Liver (tissue), 8 donors: ENCODE measurements at regions not wholly inside any gene's neighbourhood (a gene's known extent, or its start where the extent isn't known, plus 50 kb on each side); places are given as distances from the start of the nearest gene placed in this dataset.

Experiments used
- DNase-seq: peaks from one replicate; pipeline ENCODE4 v3.0.0-alpha.2; 2017; ENCODE audit warnings: low spot score
- H3K27ac ChIP-seq, 2 donors: one replicate each; pipeline ENCODE4 v1.7.0; 2013; ENCODE audit warnings: inconsistent platforms in 2 of 2, low read length in 2 of 2, control low read depth in 1 of 2, low read depth in 1 of 2, mild to moderate bottlenecking in 1 of 2
- H3K27me3 ChIP-seq, 4 donors: one replicate each; pipeline versions ENCODE4 v1.6.1 to v1.7.0; 2013; ENCODE audit warnings: low read length in 3 of 4, inconsistent platforms in 1 of 4, mild to moderate bottlenecking in 1 of 4, moderate library complexity in 1 of 4; ENCODE audit not compliant: control insufficient read depth in 4 of 4, insufficient read depth in 4 of 4
- H3K36me3 ChIP-seq, 4 donors: one replicate each; pipeline versions ENCODE4 v1.6.1 to v1.7.0; 2013; ENCODE audit warnings: low read length in 3 of 4, mild to moderate bottlenecking in 3 of 4, low read depth in 1 of 4, moderate library complexity in 1 of 4; ENCODE audit not compliant: control insufficient read depth in 4 of 4, insufficient read depth in 3 of 4
- H3K4me1 ChIP-seq, 4 donors: one replicate each; pipeline versions ENCODE4 v1.6.1 to v1.7.0; 2013; ENCODE audit warnings: low read length in 3 of 4, mild to moderate bottlenecking in 3 of 4, moderate library complexity in 1 of 4; ENCODE audit not compliant: control insufficient read depth in 4 of 4, insufficient read depth in 4 of 4
- H3K4me3 ChIP-seq, 3 donors: one replicate each; pipeline versions ENCODE4 v1.6.1 to v1.7.0; 2013; ENCODE audit warnings: low read length in 3 of 3, control low read depth in 1 of 3, low read depth in 1 of 3, mild to moderate bottlenecking in 1 of 3
- H3K9ac ChIP-seq, 2 donors: one replicate each; pipeline ENCODE4 v1.7.0; 2013; ENCODE audit warnings: low read length in 2 of 2, mild to moderate bottlenecking in 2 of 2, moderate library complexity in 2 of 2, control low read depth in 1 of 2, low read depth in 1 of 2
- H3K9me3 ChIP-seq, 4 donors: one replicate each; pipeline versions ENCODE4 v1.6.1 to v1.7.0; 2013; ENCODE audit warnings: low read length in 3 of 4; ENCODE audit not compliant: control insufficient read depth in 4 of 4
- ATF3 ChIP-seq: IDR thresholded peaks from 2 replicates; pipeline ENCODE4 v1.6.1; 2016; ENCODE audit warnings: antibody characterized with exemption
- CTCF ChIP-seq: fragments of 150-350 bp; IDR thresholded peaks from 2 replicates; pipeline ENCODE4 v1.5.1; 2017; ENCODE audit warnings: improper control_type of control experiment, low read depth, low read length; ENCODE audit not compliant: missing input control
- FOXA1 ChIP-seq: IDR thresholded peaks from 2 replicates; pipeline ENCODE4 v1.6.1; 2016; ENCODE audit warnings: antibody characterized with exemption
- FOXA2 ChIP-seq: IDR thresholded peaks from 2 replicates; pipeline ENCODE4 v1.6.1; 2016; ENCODE audit warnings: antibody characterized with exemption
- GABPA ChIP-seq, 2 donors: IDR thresholded peaks in 1 of 2; conservative IDR thresholded peaks in 1 of 2; 2 replicates each; pipeline ENCODE4 v1.6.1; 2016; ENCODE audit warnings: antibody characterized with exemption in 2 of 2, mild to moderate bottlenecking in 1 of 2, moderate library complexity in 1 of 2
- HNF4G ChIP-seq: IDR thresholded peaks from 2 replicates; pipeline ENCODE4 v1.6.1; 2016; ENCODE audit warnings: antibody characterized with exemption
- JUND ChIP-seq, 2 donors: IDR thresholded peaks; 2 replicates each; pipeline ENCODE4 v1.6.1; 2016; ENCODE audit warnings: antibody characterized with exemption in 2 of 2
- MAX ChIP-seq: IDR thresholded peaks from 2 replicates; pipeline ENCODE4 v1.6.1; 2016; ENCODE audit warnings: antibody characterized with exemption
- NR2F2 ChIP-seq: IDR thresholded peaks from 2 replicates; pipeline ENCODE4 v1.6.1; 2016; ENCODE audit warnings: antibody characterized with exemption
- RAD21 ChIP-seq, 2 donors: IDR thresholded peaks; 2 replicates each; pipeline ENCODE4 v1.6.1; 2016; ENCODE audit warnings: antibody characterized with exemption in 2 of 2, mild to moderate bottlenecking in 2 of 2
- REST ChIP-seq: IDR thresholded peaks from 2 replicates; pipeline ENCODE4 v1.6.1; 2016; ENCODE audit warnings: antibody characterized with exemption, mild to moderate bottlenecking
- RXRA ChIP-seq, 2 donors: IDR thresholded peaks; 2 replicates each; pipeline ENCODE4 v1.6.1; 2017 to 2018; ENCODE audit warnings: antibody characterized with exemption in 2 of 2, mild to moderate bottlenecking in 1 of 2
- SP1 ChIP-seq: IDR thresholded peaks from 2 replicates; pipeline ENCODE4 v1.6.1; 2018; ENCODE audit warnings: antibody characterized with exemption, mild to moderate bottlenecking
- TAF1 ChIP-seq: conservative IDR thresholded peaks from 2 replicates; pipeline ENCODE4 v1.6.1; 2016; ENCODE audit warnings: antibody characterized with exemption, mild to moderate bottlenecking
- YY1 ChIP-seq: IDR thresholded peaks from 2 replicates; pipeline ENCODE4 v1.6.1; 2016; ENCODE audit warnings: antibody characterized with exemption, mild to moderate bottlenecking
- ZBTB33 ChIP-seq: IDR thresholded peaks from 2 replicates; pipeline ENCODE4 v1.6.1; 2016; ENCODE audit warnings: antibody characterized with exemption
- WGBS: extraction: QIAGEN DNeasy Blood & Tissue Kit; methylation state at CpG from one replicate; pipeline ENCODE4 v1.1.7; 2013; 5-methylcytosine and 5-hydroxymethylcytosine counted together
- donor health status: healthy.
- donor health status: healthy.
- donor health status: healthy.
- donor health status: healthy.
- donor health status: healthy.

- no peak for TF ChIP-seq HNF4G
- TF ChIP-seq TAF1 = no peak
- TF ChIP-seq SP1 = no peak
Measured at GRCh38 chr10:44761076-44761475, 150.1 kb upstream of the TMEM72 start (continued).

- H3K27me3 ChIP-seq = no peaks in the 10 kb centered on the region
- WGBS = 71% methylated on average over 3 of the region's 3 CpGs
- no peak for DNase-seq
- H3K4me3 ChIP-seq = no peak overlapping the region
- H3K9ac ChIP-seq = no peak overlapping the region
- H3K9me3 ChIP-seq = no peaks in the 10 kb centered on the region
- no peaks in the 10 kb centered on the region for H3K4me1 ChIP-seq
- TF ChIP-seq CTCF = no peak
- no peak for TF ChIP-seq MAX
- no peak for TF ChIP-seq RXRA (IDR thresholded peaks at IDR 0.05)
- no peak for TF ChIP-seq JUND (IDR thresholded peaks at IDR 0.05)
- TF ChIP-seq RAD21 (IDR thresholded peaks at IDR 0.05) = no peak
- no peak for TF ChIP-seq FOXA2
- TF ChIP-seq SP1 = no peak
- TF ChIP-seq FOXA1 = no peak
- no peak for TF ChIP-seq GABPA (IDR thresholded peaks at IDR 0.05 in 1 of 2, conservative IDR thresholded peaks at IDR 0.05 in 1 of 2)
- no peak for TF ChIP-seq ATF3
- TF ChIP-seq REST = no peak
- no peak for TF ChIP-seq TAF1
- TF ChIP-seq ZBTB33 = no peak
- H3K36me3 ChIP-seq = no peaks in the 10 kb centered on the region
- no peak overlapping the region for H3K27ac ChIP-seq
Measured at GRCh38 chr10:44763331-44763730, 147.8 kb upstream of the TMEM72 start.

- Histone ChIP-seq H3K4me3 (no peak overlapping the region), H3K9me3 (peaks cover 0 to under 1% (median 0%) of the 10 kb centered on the region in 4 donors), H3K27ac (no peak overlapping the region), H3K9ac (no peak overlapping the region), H3K4me1 (no peaks in the 10 kb centered on the region), H3K36me3 (no peaks in the 10 kb centered on the region), H3K27me3 (no peaks in the 10 kb centered on the region)
- no peak for DNase-seq
- WGBS = 55% methylated on average over 1 of the region's 1 CpG
- TF ChIP-seq TAF1 = no peak
- no peak for TF ChIP-seq YY1
- no peak for TF ChIP-seq ZBTB33
- no peak for TF ChIP-seq JUND (IDR thresholded peaks at IDR 0.05)
- TF ChIP-seq MAX = no peak
- TF ChIP-seq NR2F2 = no peak
- TF ChIP-seq ATF3 = no peak
- no peak for TF ChIP-seq REST
Measured at GRCh38 chr10:44765299-44765698, 145.8 kb upstream of the TMEM72 start.
